HL-60/S4 treated with phorbol 12-myristate 13-acetate at 8.2 ng/mL for 4 days and 3 days (cell line): ENCODE measurements at regions not wholly inside any gene's neighbourhood (a gene's known extent, or its start where the extent isn't known, plus 50 kb on each side); places are given as distances from the start of the nearest gene placed in this dataset.

Source experiments
- in situ Hi-C: fragments of 300-500 bp; cut with MboI; formaldehyde crosslinking; loops from 2 replicates; pipeline ENCODE4 v1.15.0; 2022; ENCODE audit warnings: low sequenced_read_pairs

DNA sequence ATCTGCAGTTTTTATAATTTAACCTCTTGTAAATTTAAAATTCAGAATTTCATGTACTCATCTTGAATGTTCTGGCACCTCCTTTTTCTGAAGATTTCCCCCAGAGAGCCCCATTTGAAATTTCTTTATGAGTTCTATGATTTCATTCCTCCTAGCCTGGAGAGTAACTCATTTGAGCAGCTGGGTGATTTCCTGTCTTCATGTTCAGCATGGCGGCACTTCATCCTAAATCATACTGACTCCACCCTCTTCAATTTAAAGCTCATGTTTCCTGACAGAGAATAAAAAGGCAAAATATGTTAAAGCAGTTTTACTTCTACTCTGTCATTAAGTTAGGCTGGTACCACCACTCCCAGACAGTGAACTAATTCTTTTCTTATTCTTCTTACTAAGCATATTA lies 250.9 kb upstream of the POU3F2 start:
- in situ Hi-C loops: no loop called here

DNA sequence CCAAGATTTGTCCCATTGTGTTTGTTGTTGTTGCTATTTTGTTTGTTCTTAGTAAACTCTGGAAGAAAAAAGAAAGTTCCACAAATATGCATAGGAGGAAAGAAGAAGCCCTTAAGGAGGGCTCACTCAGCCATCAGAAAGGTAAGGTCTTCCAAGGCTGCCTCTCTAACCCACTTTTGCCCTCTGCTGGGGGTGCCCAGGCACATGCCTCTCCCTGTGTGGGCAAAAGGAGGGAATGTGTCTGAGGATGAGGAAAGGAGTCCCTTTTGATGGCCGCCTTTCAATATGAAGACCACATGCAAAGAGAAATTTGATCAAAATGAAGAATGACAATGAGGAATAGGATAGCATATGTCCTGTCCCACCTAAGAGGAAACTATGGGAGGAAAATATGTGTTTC lies 248.2 kb upstream of the POU3F2 start:
- in situ Hi-C loops: no loop called here

DNA sequence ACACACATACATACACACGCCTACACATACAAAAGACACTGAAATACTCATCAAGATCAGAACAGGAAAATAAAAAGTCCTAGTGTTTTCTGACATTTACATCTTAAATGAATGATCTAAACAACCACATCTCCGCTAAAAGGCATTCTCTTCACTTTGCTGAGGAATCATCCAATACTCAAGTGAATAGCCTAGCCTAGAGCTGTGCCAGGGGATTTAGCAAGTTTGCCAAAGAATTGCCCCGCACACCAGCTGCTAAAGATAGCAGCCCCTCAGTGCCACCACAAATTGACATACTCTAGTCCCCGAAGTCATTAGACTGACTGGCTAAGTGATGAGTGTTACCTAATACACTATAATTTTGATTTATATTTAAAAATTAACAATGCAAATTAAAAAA lies 246.8 kb upstream of the POU3F2 start:
- in situ Hi-C loops: no loop called here

- in situ Hi-C loops: no loop called here
These were observed 244.8 kb upstream of the POU3F2 start for GRCh38 chr6:98589536-98589935.

DNA sequence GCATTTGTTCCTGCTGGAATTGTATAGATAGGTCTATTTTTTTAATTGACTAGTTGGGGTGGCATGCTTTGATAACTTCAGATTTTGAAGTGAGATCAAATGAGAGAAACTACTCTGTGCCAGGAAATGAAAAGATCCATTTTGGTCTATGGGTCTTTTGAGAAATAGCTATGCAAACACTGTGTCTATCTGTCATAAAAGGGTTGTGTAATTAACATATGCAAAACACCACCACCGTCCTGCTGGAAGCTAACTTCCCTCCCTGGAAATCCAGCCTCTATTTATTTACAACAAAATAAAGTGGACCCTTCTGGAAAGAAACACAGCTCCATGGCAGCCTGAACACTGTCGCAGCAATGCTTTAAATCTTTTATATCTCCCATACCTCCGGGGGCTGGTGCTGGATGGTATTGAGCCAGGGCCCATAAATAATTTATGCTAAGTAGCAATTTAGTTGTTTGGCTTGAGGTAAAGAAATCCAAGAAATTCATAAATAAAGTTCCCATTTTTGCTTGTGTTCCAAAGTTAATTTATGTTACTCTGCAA lies 244.2 kb upstream of the POU3F2 start:
- in situ Hi-C loops: no loop called here

DNA sequence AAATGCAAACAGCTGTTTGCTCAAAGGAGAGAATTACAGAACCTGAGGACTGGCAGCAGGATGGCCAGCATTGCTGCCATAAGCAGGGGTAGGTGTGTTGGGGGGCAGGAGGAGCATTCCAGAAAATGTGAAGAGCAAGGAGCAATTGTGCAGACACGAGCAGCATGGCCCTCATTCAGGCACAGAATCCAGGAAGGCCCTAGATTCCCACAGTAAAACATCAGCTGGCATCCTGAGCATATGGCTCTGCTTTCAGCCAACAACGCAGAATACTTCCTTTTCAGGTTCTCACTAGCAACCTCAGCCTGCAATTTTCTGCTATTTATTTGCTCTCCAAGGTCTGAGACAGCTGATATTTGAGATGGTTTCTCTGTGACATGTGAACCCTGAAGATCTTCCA lies 243.4 kb upstream of the POU3F2 start:
- in situ Hi-C loops: no loop called here

- in situ Hi-C loops: no loop called here
These were observed 240.7 kb upstream of the POU3F2 start for GRCh38 chr6:98593676-98594075.

DNA sequence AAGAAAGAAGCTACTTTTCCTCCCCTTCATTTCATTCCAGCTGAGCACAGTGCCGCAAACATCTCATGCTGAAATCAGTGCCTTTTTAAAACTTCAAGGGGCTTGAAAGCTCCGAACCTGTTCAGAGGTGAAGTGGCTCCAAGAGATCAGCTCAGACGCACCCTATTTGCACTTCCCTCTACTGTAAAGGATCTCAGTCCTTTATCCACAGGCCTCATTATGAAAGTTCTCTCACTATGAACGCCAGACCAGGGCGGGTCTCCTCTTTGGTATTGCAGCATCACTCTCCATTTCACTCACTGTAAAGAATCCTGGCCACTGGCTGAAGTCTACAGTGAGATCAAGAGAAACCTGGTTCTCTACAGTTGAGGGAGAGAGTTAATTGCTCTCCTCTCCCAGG lies 232.7 kb upstream of the POU3F2 start:
- in situ Hi-C loops: no loop called here

DNA sequence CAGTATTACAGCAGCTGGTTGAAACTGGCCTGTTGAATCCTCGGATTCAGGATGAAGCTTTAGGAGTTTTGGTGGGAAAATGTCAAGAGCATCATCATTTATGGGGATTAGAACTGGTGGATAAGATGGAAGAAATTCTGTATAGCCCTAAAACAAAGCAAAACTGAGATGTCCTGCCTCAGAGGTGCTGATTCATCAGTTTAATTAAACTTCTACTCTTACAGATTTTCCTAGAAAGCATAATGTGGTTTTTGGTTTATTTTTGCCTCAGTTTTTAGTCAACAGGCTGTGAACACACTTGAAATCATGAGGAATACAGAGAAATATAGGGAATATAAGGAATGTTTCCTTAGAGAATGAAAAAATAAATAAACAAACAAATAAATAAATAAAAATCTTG lies 228.7 kb upstream of the POU3F2 start:
- in situ Hi-C loops: no loop called here

DNA sequence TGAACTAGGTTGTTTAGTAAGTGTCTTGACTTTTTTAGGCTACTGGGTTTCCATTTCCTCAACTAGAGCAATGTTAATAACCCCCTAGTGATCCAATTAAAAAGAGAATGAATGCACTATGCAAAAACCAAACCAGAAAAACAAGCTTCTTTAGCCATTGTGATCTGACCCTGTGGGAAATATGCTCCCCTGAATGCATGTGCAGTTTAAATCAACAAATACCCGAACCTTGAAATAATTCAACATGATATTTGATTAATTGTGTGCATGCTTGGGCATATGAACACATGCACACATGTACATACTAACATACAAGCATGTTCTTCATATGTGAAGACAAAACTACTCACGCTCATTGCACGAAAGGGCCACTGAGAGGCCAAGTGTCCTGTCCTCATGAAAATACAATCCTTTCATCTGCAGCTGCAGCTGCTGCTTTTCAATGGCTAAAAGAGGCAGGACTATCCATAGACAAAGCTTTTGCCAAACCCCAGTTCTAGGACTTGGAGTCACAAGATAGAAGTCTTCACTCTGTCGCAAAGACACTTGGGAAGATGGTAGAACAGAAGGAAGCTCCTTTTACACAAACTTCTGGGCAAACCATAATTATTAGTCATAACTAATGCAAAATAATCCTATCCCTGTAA lies 207.1 kb upstream of the POU3F2 start:
- in situ Hi-C loops: no loop called here

DNA sequence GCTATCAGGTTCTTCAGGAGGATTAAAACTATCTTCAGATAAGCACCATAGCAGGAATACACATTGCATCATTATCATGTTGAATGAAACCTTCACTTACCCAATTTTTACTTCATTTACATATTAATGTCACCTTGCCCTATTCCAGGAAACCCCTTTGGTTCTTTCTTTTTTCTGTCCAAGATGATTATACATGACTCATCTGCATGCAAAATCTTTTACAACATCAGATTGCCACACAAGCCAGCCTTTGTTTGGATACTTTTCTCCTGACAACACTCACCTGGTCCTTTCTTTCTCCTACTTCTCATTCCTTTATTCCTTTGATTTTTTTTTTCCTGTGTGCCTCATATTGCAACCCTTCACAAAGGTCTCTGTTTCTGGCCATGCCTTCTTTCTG lies 200.5 kb upstream of the POU3F2 start:
- in situ Hi-C loops: no loop called here

DNA sequence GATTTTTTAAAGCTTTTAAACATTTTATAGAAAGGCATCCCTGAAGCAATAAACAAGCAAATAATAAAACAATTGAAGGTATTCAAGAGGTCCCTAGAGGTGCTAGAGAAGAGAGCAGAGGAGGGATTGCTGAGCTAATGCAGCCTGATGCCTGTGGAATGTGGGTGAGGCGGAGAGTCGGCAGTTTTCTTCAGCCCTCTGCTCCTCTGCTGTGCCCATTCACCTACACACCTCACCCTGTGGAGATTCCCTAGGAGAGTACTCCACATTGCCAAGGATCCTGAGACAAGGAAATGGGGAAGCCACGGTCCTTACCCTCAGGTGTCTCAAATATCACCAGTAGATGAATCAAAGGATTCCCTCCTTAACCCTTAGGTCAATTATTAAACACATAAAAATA lies 199.8 kb upstream of the POU3F2 start:
- in situ Hi-C loops: no loop called here

- in situ Hi-C loops: no loop called here
These were observed 199.2 kb upstream of the POU3F2 start for GRCh38 chr6:98635191-98635590.

DNA sequence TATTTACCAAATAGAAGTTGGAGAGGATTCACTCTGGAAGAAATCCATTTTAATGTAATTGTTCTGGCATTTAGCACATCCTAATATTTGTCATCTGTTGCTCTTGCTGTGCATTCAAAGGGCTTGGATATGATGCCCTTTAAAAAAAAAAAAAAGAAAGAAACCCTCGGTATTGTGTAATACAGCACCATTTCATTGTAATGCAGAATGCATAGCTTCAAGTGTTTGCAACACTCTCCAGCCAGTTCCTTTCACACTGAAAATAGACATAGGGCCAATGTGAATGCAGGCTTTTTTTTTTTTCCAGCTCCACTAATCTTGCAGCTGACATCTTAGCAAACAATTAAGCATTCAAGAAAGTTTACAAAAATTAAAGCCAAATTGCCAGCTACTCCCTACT lies 197.4 kb upstream of the POU3F2 start:
- in situ Hi-C loops: no loop called here

DNA sequence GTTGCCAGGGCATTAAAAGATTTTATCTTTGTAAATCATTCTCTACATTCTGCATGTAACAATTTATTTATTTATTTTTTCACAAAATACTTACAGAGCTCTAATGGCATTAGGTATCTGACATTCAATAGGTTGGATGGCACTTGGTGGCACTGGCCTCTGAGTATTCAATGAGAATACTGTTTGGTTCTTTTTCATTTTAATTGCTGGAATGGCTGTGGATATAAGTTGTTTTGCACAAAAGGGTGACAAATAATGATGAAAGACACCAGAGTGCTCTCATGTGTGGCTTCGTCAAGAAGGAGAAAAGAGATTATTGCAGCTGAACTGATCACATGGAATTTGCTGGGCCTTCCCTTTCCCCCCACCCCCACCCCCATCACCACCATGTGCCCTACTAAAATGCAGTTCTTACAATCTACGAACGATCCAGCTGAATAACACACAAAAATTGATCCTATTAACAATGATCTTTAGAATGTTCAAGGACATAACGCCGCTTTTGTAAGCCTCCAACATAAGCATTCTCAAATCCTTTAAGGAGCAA lies 195.2 kb upstream of the POU3F2 start:
- in situ Hi-C loops: no loop called here

DNA sequence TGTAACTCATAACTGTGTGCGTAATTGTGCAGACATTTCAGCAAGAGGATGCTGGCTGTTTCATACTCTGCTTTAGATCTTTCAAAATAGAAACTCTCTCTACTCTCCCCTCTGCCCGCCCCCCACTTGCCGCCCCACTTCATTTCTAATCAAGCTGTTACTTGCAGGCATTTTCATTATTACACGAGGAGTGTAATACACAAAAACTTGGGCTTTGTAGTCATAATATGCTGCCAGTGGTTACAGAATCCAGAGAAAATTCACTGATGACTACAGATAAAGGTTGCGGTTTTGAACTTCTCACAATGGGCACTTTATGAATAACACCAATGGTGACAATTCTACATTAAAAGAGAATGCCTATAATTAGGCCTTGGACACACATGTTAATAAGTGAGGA lies 194.0 kb upstream of the POU3F2 start:
- in situ Hi-C loops: no loop called here

- in situ Hi-C loops: no loop called here
These were observed 192.2 kb upstream of the POU3F2 start for GRCh38 chr6:98641949-98642719.

GRCh38 chr6:98644063-98644462 lies 190.3 kb upstream of the POU3F2 start:
- in situ Hi-C loops: no loop called here

DNA sequence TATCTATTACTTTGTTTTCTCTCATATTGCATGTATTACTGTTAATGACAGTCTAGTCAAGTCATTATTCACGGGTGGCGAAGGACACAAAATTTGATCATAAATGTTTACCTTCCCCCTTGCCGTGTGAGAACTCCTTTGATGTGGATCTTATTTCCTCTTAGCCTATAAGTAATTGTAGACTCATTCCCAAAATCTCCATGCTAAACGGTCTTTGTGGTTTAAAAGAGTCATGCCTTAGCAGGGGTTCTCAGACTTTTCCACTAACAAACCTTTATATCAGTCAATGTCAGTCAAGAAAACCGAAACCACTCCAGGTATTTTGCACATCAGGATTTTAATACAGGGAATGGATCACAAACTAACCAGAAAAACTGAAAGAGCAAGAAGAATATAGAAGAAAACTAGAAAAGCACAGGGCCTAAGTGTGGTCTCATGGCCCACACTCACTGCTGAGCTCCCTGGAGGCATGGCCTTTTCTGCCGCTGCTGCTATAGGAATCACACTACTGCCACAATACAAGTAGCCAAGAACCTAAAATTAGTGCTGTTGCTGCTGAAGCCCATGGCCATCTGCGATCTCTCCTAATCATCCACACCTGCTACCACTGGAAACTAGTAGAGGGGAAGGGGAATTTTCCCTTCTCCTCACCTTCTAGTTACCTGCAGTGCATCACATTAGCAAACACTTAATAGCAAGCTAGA lies 186.0 kb upstream of the POU3F2 start:
- in situ Hi-C loops: no loop called here

DNA sequence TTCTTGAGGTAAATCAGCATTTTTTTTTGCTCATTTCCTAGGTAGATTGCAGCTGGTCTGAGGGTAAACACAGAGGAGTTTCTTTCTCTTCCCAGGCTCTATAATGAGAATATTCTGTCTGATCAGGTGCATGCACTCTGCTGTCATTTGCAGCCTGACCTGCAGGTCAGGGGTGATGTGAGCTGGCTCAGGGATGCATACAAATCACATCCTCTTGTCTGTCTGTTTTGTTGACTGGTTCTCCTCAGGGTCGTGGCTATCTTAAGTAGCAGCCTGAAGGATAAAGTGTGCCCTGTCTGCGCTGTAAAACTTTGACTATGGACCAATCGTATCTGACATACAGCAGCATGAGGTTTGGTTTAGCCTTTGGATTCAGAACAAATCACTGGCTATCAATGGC lies 183.4 kb upstream of the POU3F2 start:
- in situ Hi-C loops: no loop called here

- in situ Hi-C loops: no loop called here
These were observed 181.2 kb upstream of the POU3F2 start for GRCh38 chr6:98653179-98653578.

DNA sequence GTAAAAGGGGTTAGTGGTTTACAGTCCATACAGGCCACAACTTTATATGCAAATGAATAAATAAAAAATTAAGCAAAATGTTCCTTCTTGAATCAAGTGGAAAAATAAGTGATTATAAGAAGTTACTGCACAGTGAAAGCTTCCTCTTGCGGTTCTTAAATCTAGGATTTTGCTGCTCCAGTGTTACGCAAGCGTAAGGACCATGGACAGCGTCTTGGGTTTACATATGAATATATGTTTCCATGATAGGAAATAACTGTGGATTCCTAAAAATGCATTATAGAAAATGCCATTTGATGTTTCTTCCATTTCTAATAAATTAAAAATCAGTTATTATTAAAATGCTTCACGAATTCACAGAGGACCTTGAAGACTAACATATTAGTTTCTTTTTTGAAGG lies 176.6 kb upstream of the POU3F2 start:
- in situ Hi-C loops: no loop called here
